Putamen (tissue), 1 donor: ENCODE measurements at regions not wholly inside any gene's neighbourhood (a gene's known extent, or its start where the extent isn't known, plus 50 kb on each side); places are given as distances from the start of the nearest gene placed in this dataset.

ENCODE experiments used
- DNase-seq: peaks from one replicate; pipeline ENCODE4 v3.0.0-alpha.2; 2016; ENCODE audit warnings: low spot score

DNA sequence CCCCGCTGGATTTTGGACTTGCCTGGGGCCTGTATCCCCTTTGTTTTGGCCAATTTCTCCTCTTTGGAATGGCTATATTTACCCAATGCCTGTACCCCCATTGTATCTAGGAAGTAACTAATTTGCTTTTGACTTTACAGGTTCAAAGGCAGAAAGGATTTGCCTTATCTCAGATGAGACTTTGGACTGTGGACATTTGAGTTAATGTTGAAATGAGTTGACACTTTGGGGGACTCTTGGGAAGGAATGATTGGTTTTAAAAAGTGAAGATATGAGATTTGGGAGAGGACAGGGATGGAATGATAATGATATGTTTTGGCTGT is 1220.3 kb upstream of the CITED2 start:
- DNase-seq, result no peak

DNA sequence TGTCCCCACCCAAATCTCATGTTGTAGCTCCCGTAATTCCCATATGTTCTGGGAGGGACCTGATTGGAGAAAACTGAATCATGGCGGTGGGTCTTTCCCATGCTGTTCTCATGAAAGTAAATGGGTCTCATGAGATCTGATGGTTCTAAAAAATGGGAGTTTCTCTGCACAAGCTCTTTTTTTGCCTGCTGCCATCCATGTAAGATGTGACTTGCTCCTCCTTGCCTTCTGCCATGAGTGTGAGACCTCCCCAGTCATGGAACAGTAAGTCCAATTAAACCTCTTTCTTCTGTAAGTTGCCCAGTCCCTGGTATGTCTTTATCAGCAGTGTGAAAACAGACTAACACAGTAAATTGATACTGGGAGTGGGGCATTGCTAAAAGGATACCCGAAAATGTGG is 1218.4 kb upstream of the CITED2 start:
- DNase-seq, result no peak

DNA sequence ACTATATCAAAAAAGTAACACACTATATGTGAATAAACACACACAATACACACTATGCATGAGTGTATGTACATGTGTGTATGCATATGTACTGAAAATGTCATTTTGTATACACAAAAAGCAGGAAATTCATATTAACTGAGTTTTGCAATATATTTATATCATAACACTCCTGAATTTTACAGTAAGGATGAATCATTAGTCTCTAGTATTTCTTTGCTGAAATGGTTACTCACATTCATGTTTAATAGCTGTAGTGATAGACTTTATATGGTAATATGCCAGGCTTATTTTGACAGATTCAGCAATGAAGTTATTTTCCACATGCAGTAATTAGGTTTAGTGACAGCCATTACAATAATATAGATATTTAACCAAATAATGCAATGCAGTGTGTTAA is 1216.2 kb upstream of the CITED2 start:
- no peak for DNase-seq

- no peak for DNase-seq
Measured at GRCh38 chr6:140586426-140587061, 1212.1 kb upstream of the CITED2 start.

DNA sequence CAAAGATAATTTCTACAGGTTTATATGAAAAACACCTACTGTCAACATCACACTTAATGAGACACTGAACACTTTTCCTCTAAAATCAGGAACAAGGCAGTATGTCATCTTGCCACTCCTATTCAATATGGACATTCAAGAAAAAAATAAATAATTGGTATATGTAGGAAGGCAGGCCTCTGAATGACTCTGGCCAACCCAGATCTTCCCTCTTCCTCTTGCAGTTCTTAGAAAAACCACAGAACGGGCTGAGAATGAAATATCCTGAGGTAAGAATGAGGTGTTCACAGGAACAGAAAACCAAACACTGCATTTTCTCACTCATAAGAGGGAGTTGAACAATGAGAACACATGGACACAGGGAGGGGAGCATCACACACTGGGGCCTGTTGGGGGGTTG is 1207.2 kb upstream of the CITED2 start:
- no peak for DNase-seq

- DNase-seq, result no peak
Measured at GRCh38 chr6:140579918-140580317, 1205.5 kb upstream of the CITED2 start.

DNA sequence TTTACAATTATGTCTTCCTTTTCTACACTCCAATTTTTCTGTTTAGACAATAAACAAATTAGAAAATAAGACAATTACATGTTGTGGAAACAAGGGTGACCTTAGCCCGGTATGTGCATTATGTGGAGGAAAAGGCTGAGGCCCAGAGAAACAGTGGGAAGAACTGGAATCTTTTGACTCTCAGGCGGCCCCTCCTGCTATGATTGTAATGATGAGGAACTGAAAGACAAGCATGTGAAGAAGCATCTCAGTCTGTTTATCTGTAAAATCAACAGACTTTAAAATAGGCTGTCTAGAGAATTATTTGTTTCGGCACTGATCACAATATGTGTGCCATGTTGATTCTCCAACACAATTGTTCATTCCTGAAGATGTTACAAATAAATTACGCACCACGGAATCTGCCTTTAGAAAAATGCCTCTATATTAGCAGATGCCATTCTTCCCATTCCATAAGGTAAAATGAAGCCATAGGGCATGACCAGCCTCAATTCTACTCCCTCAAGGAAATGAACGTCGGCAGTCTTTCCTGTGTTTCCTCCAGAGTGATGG is 1201.6 kb upstream of the CITED2 start:
- no peak for DNase-seq

GRCh38 chr6:140572867-140573266 is 1198.4 kb upstream of the CITED2 start:
- DNase-seq, result no peak

DNA sequence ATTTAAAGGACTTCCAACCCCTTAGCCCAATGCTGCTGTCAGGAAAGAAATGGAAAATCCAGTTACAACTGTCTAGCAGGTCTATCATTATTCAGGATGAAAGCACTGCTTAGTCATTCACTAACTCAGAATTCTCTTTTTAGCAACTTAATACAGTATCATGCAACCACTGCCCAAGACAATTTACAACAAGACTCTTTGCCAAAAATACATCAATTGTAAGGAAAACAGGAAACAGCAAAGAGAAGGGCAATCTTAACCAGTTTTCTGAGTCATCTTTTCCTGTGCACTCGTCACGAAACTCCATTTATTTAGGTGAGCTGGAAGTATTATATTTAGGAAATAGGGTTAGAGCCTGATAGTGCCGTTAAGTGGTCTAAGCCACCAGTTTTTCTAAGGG is 1197.7 kb upstream of the CITED2 start:
- DNase-seq, result no peak

GRCh38 chr6:140571145-140571544 is 1196.7 kb upstream of the CITED2 start:
- DNase-seq, result no peak

DNA sequence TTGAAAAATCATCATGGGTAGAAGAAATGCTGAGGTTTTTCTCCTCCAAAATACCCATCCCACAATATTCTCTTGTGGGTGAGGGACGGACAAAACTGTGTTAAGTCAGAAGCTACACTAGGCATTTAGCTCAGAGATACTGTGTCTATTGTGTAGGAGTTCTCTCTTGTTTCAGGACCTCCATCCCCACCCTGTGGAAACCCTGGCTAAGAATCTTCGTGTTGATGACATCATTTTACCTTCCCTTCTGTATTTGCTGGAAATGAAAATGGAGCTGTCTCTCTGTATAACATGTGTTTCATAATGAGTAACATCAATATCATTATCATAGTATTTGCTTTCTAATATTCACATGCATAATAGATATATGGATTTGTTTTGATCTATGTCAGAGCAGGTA is 1193.0 kb upstream of the CITED2 start:
- DNase-seq, result no peak

GRCh38 chr6:140566781-140567277 is 1192.4 kb upstream of the CITED2 start:
- DNase-seq, result no peak

DNA sequence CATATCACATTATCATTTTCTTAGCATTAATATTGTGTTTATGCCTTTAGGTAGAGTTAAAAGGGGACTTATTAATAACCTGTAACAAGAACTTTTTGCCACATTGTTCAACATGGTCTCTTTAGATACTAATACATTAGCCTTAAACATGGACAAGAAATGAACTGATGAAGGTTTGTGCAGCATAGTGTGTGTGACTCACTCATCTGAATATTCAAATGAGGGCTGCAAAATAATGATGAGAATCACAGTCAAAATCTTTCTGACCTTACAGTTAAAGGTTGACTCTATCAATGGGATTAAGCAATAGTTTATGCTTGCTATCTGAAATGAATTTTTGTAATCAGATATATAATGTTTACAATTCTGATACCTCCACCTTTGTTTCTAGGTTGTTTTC is 1189.3 kb upstream of the CITED2 start:
- no peak for DNase-seq

- DNase-seq, result no peak
Measured at GRCh38 chr6:140561701-140562100, 1187.3 kb upstream of the CITED2 start.

GRCh38 chr6:140560671-140561070 is 1186.2 kb upstream of the CITED2 start:
- no peak for DNase-seq

GRCh38 chr6:140559458-140559857 is 1185.0 kb upstream of the CITED2 start:
- DNase-seq, result no peak

DNA sequence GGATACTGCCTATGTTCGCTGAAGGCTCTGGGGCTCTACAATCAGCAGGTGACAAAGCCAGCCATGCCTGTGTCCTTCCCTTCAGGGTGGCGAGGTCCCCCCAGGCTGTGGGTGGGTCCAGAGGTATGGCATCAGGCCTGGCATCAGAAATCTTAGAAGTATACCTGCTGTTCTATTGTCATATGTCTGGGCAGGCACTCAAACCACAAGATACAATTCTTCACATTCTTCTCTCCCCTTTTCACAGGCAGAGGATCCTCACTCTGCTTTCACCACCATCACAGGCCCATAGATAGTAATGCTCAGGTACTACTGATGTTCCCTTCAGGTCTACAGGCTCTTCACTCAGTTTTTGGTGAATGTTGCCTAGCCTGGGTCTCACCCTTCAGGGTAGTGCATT is 1180.0 kb upstream of the CITED2 start:
- DNase-seq, result no peak

GRCh38 chr6:140548366-140548765 is 1173.9 kb upstream of the CITED2 start:
- DNase-seq, result no peak

DNA sequence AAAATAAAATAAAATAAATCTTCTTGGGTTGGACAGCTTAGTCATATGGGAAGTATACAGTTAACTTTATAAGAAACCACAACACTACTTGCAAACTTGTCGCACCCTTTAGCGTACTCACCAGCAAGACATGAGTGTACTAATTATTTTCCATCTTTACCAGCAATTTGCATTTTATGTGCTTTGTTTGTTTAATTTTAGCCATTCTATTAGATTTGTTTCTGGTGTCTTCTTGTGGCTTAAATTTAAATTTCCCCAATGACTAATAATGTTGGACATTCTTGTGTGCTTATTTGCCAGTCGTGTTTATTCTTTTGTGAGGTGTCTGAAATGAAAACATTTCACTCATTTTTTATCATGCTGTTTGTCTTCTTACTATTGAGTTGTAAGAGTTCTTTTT is 1172.2 kb upstream of the CITED2 start:
- DNase-seq, result no peak

- DNase-seq, result no peak
Measured at GRCh38 chr6:140544431-140544830, 1170.0 kb upstream of the CITED2 start.

DNA sequence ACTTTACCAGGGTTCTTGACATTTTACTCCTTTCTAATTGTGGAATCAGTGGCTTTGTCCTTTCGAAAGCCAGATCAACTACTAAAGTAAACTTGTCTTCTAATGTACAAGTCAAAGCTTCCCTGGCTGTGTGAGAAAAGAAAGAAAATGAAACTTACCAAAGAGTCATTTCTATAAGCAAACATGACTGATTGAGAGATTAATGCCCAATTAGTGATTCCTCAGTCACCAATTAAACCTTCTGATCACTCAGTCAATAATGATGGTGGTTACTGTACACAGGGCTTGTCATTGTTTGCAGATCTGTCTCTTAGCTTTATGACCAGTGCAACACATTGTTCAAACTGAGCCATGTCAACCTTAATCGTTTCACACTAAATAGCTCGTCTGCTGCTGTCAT is 1168.4 kb upstream of the CITED2 start:
- no peak for DNase-seq

GRCh38 chr6:140541288-140541687 is 1166.8 kb upstream of the CITED2 start:
- DNase-seq, result no peak

GRCh38 chr6:140540743-140541142 is 1166.3 kb upstream of the CITED2 start:
- no peak for DNase-seq

GRCh38 chr6:140538926-140539325 is 1164.5 kb upstream of the CITED2 start:
- no peak for DNase-seq
